GM10248 (cell line): ENCODE measurements at regions not wholly inside any gene's neighbourhood (a gene's known extent, or its start where the extent isn't known, plus 50 kb on each side); places are given as distances from the start of the nearest gene placed in this dataset.
A peak's percentile ranks its signal among the peaks of the same experiment; 100 is the strongest.

Source experiments
- CTCF ChIA-PET: fragments of 300-600 bp; sonication (Branson Sonifier 250); formaldehyde crosslinking; extraction: SDS; loops from one replicate; lab custom pipeline; 2021; ENCODE audit warnings: antibody characterized with exemption; lab: Yijun Ruan, JAX
- POLR2A ChIA-PET: fragments of 350-650 bp; sonication (Branson Sonifier 250); formaldehyde crosslinking; extraction: SDS; loops from one replicate; lab custom pipeline; 2020; ENCODE audit warnings: antibody characterized with exemption; lab: Yijun Ruan, JAX
- DNase-seq: peaks from one replicate; pipeline ENCODE4 v3.0.0; 2012; ENCODE audit errors: extremely low spot score
- CTCF ChIP-seq: IDR thresholded peaks from 2 replicates; pipeline ENCODE4 v1.5.1; 2012; ENCODE audit warnings: mild to moderate bottlenecking, low read depth; ENCODE audit errors: extremely low read depth, missing control alignments, control extremely low read depth

- CTCF ChIA-PET, result interaction anchor here (1.3 to 1.5 kb wide), 2 partner anchors 18 to 84 kb away, joined by 4 to 5 read pairs; no protein-coding TSS in a partner anchor
- no peak for TF ChIP-seq CTCF
- no peak for DNase-seq
- POLR2A ChIA-PET, result no interaction called here
These were observed 122.9 kb upstream of the GATB start for GRCh38 chr4:151883747-151884146.

- TF ChIP-seq CTCF, result no peak
- POLR2A ChIA-PET, result interaction anchor here (0.7 kb wide), 1 partner anchor 122 kb away, joined by 3 read pairs; no protein-coding TSS in a partner anchor
- peak; percentile 44 for DNase-seq
- CTCF ChIA-PET, result interaction anchor here (1.5 kb wide), 1 partner anchor 17 kb away, joined by 3 read pairs; no protein-coding TSS in a partner anchor
These were observed 121.4 kb upstream of the GATB start for GRCh38 chr4:151882072-151882803.

- TF ChIP-seq CTCF, result no peak
- CTCF ChIA-PET, result interaction anchor here (0.7 to 3.3 kb wide), 3 partner anchors 7 to 28 kb away, joined by 3 to 16 read pairs (median 9); no protein-coding TSS in a partner anchor
- POLR2A ChIA-PET, result no interaction called here
- no peak for DNase-seq
These were observed 119.1 kb upstream of the GATB start for GRCh38 chr4:151879705-151880445.

GRCh38 chr4:151876381-151876988 lies 115.7 kb upstream of the GATB start:
- DNase-seq, result no peak
- no peak for TF ChIP-seq CTCF
- POLR2A ChIA-PET, result no interaction called here
- CTCF ChIA-PET, result interaction anchor here (1.2 kb wide), 1 partner anchor 11 kb away, joined by 3 read pairs; no protein-coding TSS in a partner anchor

GRCh38 chr4:151874328-151874727 lies 113.5 kb upstream of the GATB start:
- no peak for DNase-seq
- CTCF ChIA-PET, result no interaction called here
- POLR2A ChIA-PET, result no interaction called here
- no peak for TF ChIP-seq CTCF

- no peak for DNase-seq
- POLR2A ChIA-PET, result no interaction called here
- TF ChIP-seq CTCF, result no peak
- CTCF ChIA-PET, result interaction anchor here (0.8 to 2.7 kb wide), 4 partner anchors 13 to 504 kb away, joined by 3 to 16 read pairs (median 4); no protein-coding TSS in a partner anchor
These were observed 105.7 kb upstream of the GATB start for GRCh38 chr4:151866592-151866918.
